ENCODE measurements at regions not wholly inside any gene's neighbourhood (a gene's known extent, or its start where the extent isn't known, plus 50 kb on each side); places are given as distances from the start of the nearest gene placed in this dataset.

GRCh38 chr11:115627666-115628460 lies 123.6 kb upstream of the CADM1 start:
- no peak for DNase-seq (ENCODE audit: extremely low read depth, insufficient read length)

DNA sequence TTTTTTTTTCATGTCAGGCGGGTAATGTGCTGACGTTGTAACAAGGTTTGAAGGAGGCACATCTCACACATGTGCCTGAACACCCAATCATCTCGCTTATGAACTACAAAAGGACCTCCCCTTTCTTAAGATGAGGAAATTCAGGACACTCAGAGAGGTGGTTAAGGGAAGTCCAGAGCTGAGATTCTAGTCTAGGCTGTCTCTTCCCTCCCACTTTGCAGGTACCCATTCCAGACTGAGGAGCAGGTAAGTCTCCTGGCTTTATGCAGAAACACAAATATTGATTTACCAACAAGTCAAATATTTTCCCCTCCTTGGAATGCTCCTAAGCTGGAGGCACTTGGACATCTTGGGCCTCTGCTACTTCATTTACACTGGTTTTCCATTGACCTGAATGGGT lies 122.9 kb upstream of the CADM1 start:
- no peaks in the 10 kb centered on the region for H3K36me3 ChIP-seq (ENCODE audit: control insufficient read depth, insufficient read depth, low read length)
- H3K27me3 ChIP-seq (replicated peaks; ENCODE audit: control insufficient read depth, insufficient read depth, low read length) = peaks cover 1% of the 10 kb centered on the region
- no peak for TF ChIP-seq CTCF (IDR thresholded peaks at IDR 0.05; ENCODE audit: insufficient read depth, low read length, poor library complexity, severe bottlenecking)
- no peak overlapping the region for H3K4me3 ChIP-seq (replicated peaks; ENCODE audit: low read depth, low read length)
- DNase-seq (ENCODE audit: extremely low read depth, insufficient read length) = no peak

More at GRCh38 chr11:115627666-115628460, 123.6 kb upstream of the CADM1 start:
- Histone ChIP-seq H3K27me3 (replicated peaks; ENCODE audit: control insufficient read depth, insufficient read depth, low read length) (peaks cover 1% of the 10 kb centered on the region), H3K4me3 (replicated peaks; ENCODE audit: low read depth, low read length) (no peak overlapping the region), H3K36me3 (ENCODE audit: control insufficient read depth, insufficient read depth, low read length) (no peaks in the 10 kb centered on the region)
- TF ChIP-seq CTCF (IDR thresholded peaks at IDR 0.05; ENCODE audit: insufficient read depth, low read length, poor library complexity, severe bottlenecking) = no peak

DNA sequence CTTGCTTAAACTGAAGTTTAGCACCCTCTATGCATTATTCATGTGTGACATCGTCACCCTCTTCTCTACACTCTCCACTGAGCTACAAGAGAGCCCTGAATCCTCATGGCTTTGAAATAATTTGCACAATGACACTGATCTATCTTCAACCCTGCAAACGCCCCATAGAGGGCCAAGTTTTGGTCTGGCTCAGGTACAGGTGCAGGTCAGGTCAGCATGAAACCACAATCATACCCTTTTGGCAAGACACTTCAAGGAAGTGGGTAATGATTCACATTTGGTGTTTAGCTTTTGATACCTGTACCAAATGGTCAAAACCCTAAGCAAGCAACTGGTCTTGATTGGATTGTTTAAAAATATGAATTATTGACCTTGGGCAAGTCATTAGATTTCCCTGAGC lies 122.2 kb upstream of the CADM1 start:
- Histone ChIP-seq H3K27me3 (replicated peaks; ENCODE audit: control insufficient read depth, insufficient read depth, low read length) (peaks cover 1% of the 10 kb centered on the region), H3K36me3 (ENCODE audit: control insufficient read depth, insufficient read depth, low read length) (no peaks in the 10 kb centered on the region), H3K4me3 (replicated peaks; ENCODE audit: low read depth, low read length) (no peak overlapping the region)
- no peak for DNase-seq (ENCODE audit: extremely low read depth, insufficient read length)
- no peak for TF ChIP-seq CTCF (IDR thresholded peaks at IDR 0.05; ENCODE audit: insufficient read depth, low read length, poor library complexity, severe bottlenecking)

DNA sequence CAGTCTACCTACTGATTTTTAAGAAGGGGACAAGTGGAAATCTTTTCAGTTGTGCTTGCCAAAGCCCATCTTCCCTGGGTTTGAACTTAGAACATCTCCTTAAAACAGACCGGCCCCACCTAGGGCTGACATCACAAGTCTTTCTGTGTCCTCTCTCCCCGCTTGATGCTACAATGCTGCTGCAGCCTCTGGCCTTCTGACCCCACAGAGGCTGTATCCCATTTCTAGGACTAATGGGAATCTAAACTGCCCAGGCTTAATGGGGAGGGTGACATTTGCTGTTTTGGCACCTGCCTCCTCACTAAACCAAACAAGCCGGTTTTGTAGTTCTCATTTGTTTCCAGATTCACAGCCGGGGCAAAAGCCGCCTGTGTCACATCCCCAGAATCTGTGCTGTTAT lies 121.3 kb upstream of the CADM1 start:
- no peak for TF ChIP-seq CTCF (IDR thresholded peaks at IDR 0.05; ENCODE audit: insufficient read depth, low read length, poor library complexity, severe bottlenecking)
- H3K27me3 ChIP-seq (replicated peaks; ENCODE audit: control insufficient read depth, insufficient read depth, low read length) = peaks cover 1% of the 10 kb centered on the region
- H3K36me3 ChIP-seq (ENCODE audit: control insufficient read depth, insufficient read depth, low read length) = no peaks in the 10 kb centered on the region
- DNase-seq (ENCODE audit: extremely low read depth, insufficient read length) = no peak
- no peak overlapping the region for H3K4me3 ChIP-seq (replicated peaks; ENCODE audit: low read depth, low read length)

DNA sequence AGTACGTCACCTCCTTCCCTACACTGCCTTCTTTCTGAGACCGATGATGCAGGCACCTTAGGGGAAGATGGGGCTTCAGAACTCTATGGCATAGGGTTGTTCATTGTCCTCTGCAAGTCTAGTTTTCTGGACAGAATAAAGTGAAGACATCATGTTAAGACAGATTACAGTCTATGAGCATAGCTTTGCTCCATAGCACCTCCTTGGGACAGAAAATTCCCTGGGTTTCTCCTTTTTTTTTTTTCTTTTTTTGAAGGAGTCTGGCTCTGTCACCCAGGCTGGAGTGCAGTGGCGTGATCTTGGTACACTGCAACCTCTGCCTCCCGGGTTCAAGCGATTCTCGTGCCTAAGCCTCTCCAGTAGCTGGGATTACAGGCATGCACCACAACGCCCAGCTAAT lies 119.8 kb upstream of the CADM1 start:
- H3K36me3 ChIP-seq (ENCODE audit: control insufficient read depth, insufficient read depth, low read length) = no peaks in the 10 kb centered on the region
- no peak overlapping the region for H3K4me3 ChIP-seq (replicated peaks; ENCODE audit: low read depth, low read length)
- no peaks in the 10 kb centered on the region; the same call in none of the 2 replicates for H3K27me3 ChIP-seq (replicated peaks; ENCODE audit: control insufficient read depth, insufficient read depth, low read length)
- no peak for DNase-seq (ENCODE audit: extremely low read depth, insufficient read length)
- TF ChIP-seq CTCF (IDR thresholded peaks at IDR 0.05; ENCODE audit: insufficient read depth, low read length, poor library complexity, severe bottlenecking) = no peak
